Calu3 (cell line): ENCODE measurements at regions not wholly inside any gene's neighbourhood (a gene's known extent, or its start where the extent isn't known, plus 50 kb on each side); places are given as distances from the start of the nearest gene placed in this dataset.
"Not testable (repeated sequence)": the region's sequence is repeated elsewhere in the genome, so short reads cannot be mapped to it uniquely, and the experiment has no call there.

Source experiments
- BruUV-seq: library from RNA; stranded (reverse); fragments of 400-500 nt; replicated peaks from 2 replicates; lab custom pipeline; 2021; lab: Mats Ljungman, UMichigan
- CTCF ChIA-PET: fragments of 300-600 bp; sonication (Branson Sonifier 250); formaldehyde crosslinking; loops from one replicate; lab custom pipeline; 2022; ENCODE audit warnings: antibody characterized with exemption; lab: Charles Lee
- DNase-seq: peaks from one replicate; pipeline ENCODE4 v3.0.0; 2022
- H3K27ac Mint-ChIP-seq: one replicate; pipeline ENCODE4 v1.8.0; 2022; ENCODE audit warnings: mixed read lengths; ENCODE audit not compliant: unreplicated experiment
- H3K27me3 Mint-ChIP-seq: one replicate; pipeline ENCODE4 v1.8.0; 2022; ENCODE audit warnings: mixed read lengths; ENCODE audit not compliant: unreplicated experiment
- H3K36me3 Mint-ChIP-seq: one replicate; pipeline ENCODE4 v1.8.0; 2022; ENCODE audit warnings: mild to moderate bottlenecking, moderate library complexity, mixed read lengths; ENCODE audit not compliant: insufficient read depth, unreplicated experiment
- H3K4me1 Mint-ChIP-seq: one replicate; pipeline ENCODE4 v1.8.0; 2022; ENCODE audit warnings: mild to moderate bottlenecking, low read depth, mixed read lengths; ENCODE audit not compliant: unreplicated experiment
- H3K4me3 Mint-ChIP-seq: one replicate; pipeline ENCODE4 v1.8.0; 2022; ENCODE audit warnings: mild to moderate bottlenecking, low read depth, moderate library complexity, mixed read lengths; ENCODE audit not compliant: unreplicated experiment
- H3K9me3 Mint-ChIP-seq: one replicate; pipeline ENCODE4 v1.8.0; 2022; ENCODE audit warnings: low read depth, mixed read lengths; ENCODE audit not compliant: unreplicated experiment
- intact Hi-C: fragments of 100-400 bp; cut with micrococcal nuclease; formaldehyde crosslinking; loops from one replicate; pipeline ENCODE4 v1.10.0; 2022; ENCODE audit not compliant: unreplicated experiment

- CTCF ChIA-PET, BruUV-seq, DNase-seq, H3K4me1 Mint-ChIP-seq, H3K27ac Mint-ChIP-seq, H3K9me3 Mint-ChIP-seq, H3K36me3 Mint-ChIP-seq, intact Hi-C loops, H3K4me3 Mint-ChIP-seq: not testable (repeated sequence)
- peaks cover 50% of the 10 kb centered on the region for H3K27me3 Mint-ChIP-seq
Observed at GRCh38 chr16:29136916-29137315, 152.1 kb downstream of the LAT start.

GRCh38 chr16:29136046-29136696, 151.3 kb downstream of the LAT start:
- CTCF ChIA-PET, result interaction anchor here (0.6 kb wide), 1 partner anchor 540 kb away, joined by 3 read pairs; no protein-coding TSS in a partner anchor
- H3K36me3 Mint-ChIP-seq, intact Hi-C loops, H3K4me1 Mint-ChIP-seq, BruUV-seq, H3K4me3 Mint-ChIP-seq, H3K9me3 Mint-ChIP-seq, DNase-seq, H3K27ac Mint-ChIP-seq: not testable (repeated sequence)
- peaks cover 42% of the 10 kb centered on the region for H3K27me3 Mint-ChIP-seq

DNA sequence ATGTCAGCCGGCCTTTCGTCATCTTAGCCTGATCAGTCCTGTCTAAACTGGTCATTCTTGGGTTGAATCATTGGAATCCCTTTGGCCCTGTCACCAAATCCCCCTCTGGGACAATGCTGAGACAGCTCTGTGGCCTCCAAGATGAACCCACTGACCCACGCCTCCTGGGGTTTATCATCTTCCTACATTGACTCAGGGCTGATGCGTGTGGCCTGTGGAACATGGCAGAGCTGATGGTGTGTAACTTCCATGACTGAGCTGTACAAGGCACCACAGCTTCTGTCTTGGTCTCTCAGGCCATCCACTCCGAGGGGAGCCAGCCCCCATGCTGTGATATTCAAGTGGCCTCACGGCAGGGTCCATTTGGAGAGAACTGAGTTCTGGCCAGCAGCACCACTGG, 150.2 kb downstream of the LAT start:
- H3K27me3 Mint-ChIP-seq, result peaks cover 32% of the 10 kb centered on the region
- H3K36me3 Mint-ChIP-seq, H3K4me1 Mint-ChIP-seq, BruUV-seq, H3K9me3 Mint-ChIP-seq, intact Hi-C loops, H3K4me3 Mint-ChIP-seq, CTCF ChIA-PET, DNase-seq, H3K27ac Mint-ChIP-seq: not testable (repeated sequence)

- CTCF ChIA-PET, intact Hi-C loops, H3K9me3 Mint-ChIP-seq, H3K36me3 Mint-ChIP-seq, H3K27ac Mint-ChIP-seq, BruUV-seq, H3K4me1 Mint-ChIP-seq, H3K4me3 Mint-ChIP-seq, DNase-seq: not testable (repeated sequence)
- peaks cover 27% of the 10 kb centered on the region for H3K27me3 Mint-ChIP-seq
Observed at GRCh38 chr16:29133681-29134430, 149.0 kb downstream of the LAT start.

- peaks cover 27% of the 10 kb centered on the region for H3K27me3 Mint-ChIP-seq
- H3K9me3 Mint-ChIP-seq, H3K4me3 Mint-ChIP-seq, H3K27ac Mint-ChIP-seq, DNase-seq, H3K36me3 Mint-ChIP-seq, intact Hi-C loops, BruUV-seq, CTCF ChIA-PET, H3K4me1 Mint-ChIP-seq: not testable (repeated sequence)
Observed at GRCh38 chr16:29132869-29133268, 148.0 kb downstream of the LAT start.

- H3K9me3 Mint-ChIP-seq, H3K36me3 Mint-ChIP-seq, H3K4me3 Mint-ChIP-seq, H3K4me1 Mint-ChIP-seq, intact Hi-C loops, H3K27ac Mint-ChIP-seq, CTCF ChIA-PET, DNase-seq, BruUV-seq: not testable (repeated sequence)
- H3K27me3 Mint-ChIP-seq, result peaks cover 27% of the 10 kb centered on the region
Observed at GRCh38 chr16:29132444-29132843, 147.6 kb downstream of the LAT start.

GRCh38 chr16:29130901-29131851, 146.3 kb downstream of the LAT start:
- H3K4me1 Mint-ChIP-seq, intact Hi-C loops, H3K9me3 Mint-ChIP-seq, H3K27ac Mint-ChIP-seq, CTCF ChIA-PET, H3K36me3 Mint-ChIP-seq, H3K4me3 Mint-ChIP-seq, DNase-seq, BruUV-seq: not testable (repeated sequence)
- H3K27me3 Mint-ChIP-seq, result peaks cover 35% of the 10 kb centered on the region

DNA sequence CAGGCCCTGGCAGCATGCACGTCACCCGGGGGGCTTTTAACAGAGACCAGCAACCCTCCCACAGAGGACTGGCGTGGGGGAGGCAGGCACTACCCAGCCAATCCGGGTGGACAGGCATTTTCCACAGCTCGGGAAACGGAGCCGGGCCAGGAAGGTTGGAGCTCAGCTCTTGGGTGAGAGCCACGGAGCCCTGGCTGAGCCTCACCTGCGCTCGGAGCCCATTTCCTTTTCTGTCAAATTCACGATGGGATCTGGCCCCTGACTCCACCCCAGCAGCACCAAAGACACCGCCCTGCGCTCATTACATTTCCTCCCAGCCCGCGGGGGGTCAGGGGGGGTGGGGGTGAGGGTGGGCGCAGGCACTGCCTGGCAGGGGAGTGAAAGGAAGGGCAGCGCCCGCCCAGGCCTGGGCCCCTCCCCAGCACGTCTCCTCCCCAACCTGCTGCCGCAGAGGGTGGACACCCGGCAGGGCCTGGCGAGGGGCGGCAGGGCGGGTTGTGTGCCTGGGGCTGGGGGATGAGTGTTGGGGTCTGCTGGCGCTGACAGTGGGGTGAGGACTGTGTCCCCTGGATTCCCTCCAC, 145.4 kb downstream of the LAT start:
- DNase-seq, H3K36me3 Mint-ChIP-seq, H3K9me3 Mint-ChIP-seq, BruUV-seq, H3K4me3 Mint-ChIP-seq, H3K27ac Mint-ChIP-seq, intact Hi-C loops, H3K4me1 Mint-ChIP-seq, CTCF ChIA-PET: not testable (repeated sequence)
- H3K27me3 Mint-ChIP-seq, result peaks cover 44% of the 10 kb centered on the region

DNA sequence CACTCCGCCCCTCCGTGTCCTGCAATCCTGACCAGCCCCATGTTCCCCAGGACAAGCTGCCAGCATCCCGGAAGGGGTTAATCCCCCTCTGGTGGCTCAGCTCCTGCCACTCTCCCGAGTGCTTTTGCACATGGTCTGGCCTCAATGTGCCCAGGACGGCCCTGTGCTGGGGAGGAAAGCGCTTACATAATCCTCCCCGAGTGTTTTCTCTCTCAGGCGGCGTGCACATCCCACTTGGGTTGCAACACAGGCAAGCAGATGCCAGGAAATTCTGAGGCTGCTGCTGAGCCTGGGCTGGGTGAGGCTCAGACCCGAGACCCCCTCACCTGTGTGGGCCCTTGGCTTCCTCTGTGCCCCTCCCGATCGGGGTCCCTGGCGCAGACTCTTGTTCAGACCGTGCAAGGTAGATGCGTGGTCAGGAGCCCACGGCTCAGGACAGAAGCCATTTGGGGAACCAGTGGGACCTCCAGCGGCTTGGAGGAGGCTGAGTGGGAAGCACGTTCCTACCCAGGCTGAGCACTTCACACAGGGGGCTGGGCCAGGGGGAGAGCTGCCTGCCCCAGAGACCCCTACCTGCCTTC, 144.7 kb downstream of the LAT start:
- H3K4me3 Mint-ChIP-seq, CTCF ChIA-PET, H3K36me3 Mint-ChIP-seq, BruUV-seq, H3K4me1 Mint-ChIP-seq, intact Hi-C loops, H3K9me3 Mint-ChIP-seq, H3K27ac Mint-ChIP-seq, DNase-seq: not testable (repeated sequence)
- peaks cover 51% of the 10 kb centered on the region for H3K27me3 Mint-ChIP-seq
